NCI-H128 (cell line): ENCODE measurements at regions not wholly inside any gene's neighbourhood (a gene's known extent, or its start where the extent isn't known, plus 50 kb on each side); places are given as distances from the start of the nearest gene placed in this dataset.

Experiments
- DNase-seq: peaks from one replicate; lab custom pipeline; 2025; ENCODE audit not compliant: unreplicated experiment; lab: John Stamatoyannopoulos, UW

DNA sequence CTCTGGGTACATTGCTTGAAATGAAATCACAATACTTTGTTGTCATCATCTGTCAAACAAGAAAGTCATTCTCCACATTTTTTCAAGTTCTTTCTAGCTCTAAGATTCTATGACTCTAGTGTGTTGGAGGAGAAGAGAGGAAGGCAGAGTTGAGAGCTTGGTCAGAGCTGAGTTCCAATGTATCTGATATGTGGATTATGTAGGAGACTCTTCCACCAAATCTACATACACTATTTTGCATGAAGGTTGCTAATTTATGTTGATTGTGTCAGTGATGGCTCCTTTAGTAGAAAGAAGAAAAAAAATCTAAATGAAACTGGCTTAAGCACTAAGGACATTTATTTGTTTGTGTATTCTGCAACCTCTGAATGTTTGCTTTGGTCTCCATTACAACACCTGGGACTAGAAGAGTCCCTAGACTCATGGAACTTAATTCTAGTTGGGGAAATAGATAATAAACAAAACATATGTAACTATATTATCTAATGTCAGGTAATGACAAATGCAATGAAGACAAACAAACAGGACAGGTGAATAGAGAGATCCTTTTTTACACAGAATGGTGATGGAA, 691.9 kb downstream of the UQCRFS1 start:
- DNase-seq = no peak

DNA sequence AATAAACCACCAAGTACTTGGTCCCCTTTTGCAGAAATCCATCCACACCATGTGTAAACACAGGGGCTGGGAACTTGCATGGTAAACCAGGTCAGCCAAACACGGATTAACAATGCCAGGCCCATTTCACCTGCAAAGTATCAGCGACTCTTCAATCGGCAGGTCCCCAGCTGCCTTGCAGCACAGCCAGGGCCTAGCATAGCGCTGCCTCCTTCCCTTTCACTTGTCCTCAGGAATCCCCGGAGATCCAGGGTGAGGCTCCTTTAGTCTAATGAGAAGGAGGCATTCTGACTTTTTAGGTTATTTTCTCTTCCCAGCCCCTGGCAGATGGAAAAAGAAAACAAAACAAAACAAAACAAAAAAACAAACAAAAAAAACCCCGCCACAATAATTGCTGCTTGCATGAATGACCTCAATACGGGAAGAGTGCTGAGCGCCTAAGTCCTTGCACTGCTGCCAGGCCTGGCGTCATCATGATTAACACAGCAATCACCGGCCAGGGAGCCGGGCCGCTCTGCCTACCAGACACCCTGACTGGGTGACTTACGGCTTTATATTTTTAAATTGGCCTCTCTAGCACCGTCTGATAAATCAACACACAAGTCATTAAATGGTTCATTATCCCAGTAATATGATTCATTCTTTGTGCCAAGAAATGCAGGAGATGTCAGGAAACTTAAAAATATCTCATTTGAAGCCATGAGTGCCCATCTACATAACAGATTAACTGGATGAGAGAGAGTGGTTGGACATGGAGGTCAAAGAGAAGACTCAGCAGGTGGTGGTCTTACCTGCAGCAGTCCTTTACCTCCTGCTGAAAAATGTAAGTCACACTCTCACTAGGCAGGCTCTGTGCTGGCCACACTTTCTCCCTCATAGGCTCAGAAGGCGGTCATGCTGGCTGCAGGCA, 692.7 kb downstream of the UQCRFS1 start:
- no peak for DNase-seq

GRCh38 chr19:28519218-28519779, 693.7 kb downstream of the UQCRFS1 start:
- no peak for DNase-seq

DNA sequence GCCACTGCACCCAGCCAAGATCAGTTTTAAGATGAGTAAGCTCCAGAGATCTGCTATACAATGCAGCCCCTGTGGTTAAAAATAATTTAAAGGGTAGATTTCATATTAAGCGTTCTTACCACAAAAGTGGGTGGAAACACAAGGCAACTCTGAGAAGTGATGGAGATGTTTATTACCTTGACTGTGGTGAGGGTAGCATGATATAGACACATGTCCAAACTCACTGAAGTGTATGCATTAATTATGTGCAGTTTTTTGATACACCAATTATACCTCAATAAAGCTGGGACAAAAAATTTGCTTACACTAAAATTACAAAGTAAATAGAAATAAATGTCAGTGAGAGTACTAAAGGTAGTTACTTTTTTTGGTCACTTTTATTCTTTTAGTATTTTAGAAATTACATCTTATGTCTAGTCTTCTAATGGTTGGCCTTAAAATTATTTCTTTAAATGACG, 696.5 kb downstream of the UQCRFS1 start:
- DNase-seq = no peak

GRCh38 chr19:28514166-28514565, 698.8 kb downstream of the UQCRFS1 start:
- no peak for DNase-seq

DNA sequence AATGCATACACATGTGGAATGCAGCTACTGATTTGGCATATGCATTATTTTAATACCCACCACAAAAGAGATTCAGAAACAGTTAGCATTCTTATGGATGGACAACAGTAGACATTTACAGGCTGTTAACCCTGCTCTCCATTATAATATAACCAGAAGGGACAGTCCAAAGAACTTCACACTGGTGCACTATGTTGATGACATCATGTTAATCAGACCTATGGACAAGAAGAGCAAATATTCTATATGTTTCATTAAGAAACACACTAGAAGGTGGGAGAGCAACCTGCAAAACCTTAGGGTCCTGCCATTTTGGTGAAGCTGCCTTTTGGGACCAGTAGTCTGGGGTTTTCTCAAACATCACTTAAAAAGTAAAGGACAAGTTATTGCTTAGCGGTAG, 701.3 kb downstream of the UQCRFS1 start:
- DNase-seq = no peak

GRCh38 chr19:28509079-28509895, 703.7 kb downstream of the UQCRFS1 start:
- DNase-seq = no peak

DNA sequence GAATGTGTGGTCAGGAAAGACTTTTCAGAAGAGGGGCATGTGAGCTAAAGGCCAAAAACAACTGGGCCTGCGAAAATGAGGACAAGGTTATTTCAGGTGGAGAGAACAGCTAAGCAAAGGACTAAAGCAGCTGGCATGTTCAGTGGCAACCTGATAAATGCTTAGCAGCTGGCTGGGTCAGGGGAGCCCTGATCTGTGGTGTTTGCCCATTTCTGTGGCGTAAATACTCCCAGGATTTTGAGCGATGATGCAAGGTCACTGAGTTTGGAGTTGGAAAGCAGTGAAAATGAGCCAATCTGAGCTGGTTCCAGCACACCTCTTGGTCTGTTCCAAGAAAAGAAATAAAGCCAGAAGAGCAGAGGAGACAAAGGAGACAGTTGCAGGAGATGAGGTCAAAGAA, 704.3 kb downstream of the UQCRFS1 start:
- no peak for DNase-seq

DNA sequence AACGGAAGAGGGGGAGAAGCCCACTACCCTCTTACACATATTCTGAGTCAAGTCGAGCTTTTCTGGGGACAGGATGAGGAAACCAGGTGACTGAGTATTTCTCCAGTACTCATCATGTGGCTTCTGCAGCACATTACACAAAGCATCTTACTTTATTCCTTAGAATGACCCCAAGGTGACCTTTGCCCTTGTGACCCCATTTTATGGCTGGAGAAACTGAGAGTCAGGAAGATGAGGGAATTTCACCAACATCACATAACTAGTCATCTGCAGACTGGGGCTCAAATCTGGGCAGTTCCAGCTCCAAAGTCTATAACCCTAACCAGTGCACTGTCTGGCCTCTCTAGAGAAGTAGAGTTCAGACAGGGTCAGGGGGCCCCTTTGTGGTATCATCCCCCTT, 707.0 kb downstream of the UQCRFS1 start:
- DNase-seq = no peak

GRCh38 chr19:28505134-28505533, 707.8 kb downstream of the UQCRFS1 start:
- DNase-seq = no peak

DNA sequence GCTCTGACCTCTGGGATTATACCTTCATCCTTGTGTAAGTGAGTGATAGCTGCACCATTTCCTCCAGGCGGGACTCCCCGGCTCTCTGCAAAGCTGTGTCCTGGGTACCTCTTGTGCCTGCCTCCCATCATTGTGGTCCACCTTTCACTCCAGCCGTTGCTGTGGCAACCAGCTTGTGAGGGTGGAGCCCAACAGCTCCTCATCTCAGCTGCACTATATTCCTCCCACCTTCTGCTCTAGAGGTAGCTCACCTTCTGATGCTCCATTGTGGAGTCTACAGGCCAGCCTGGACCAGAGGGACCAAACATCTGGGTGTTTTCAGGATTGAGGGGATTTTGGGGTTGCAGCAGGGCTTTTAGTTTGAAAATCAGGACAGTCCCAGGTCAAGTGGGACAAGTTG, 708.2 kb downstream of the UQCRFS1 start:
- DNase-seq = no peak

DNA sequence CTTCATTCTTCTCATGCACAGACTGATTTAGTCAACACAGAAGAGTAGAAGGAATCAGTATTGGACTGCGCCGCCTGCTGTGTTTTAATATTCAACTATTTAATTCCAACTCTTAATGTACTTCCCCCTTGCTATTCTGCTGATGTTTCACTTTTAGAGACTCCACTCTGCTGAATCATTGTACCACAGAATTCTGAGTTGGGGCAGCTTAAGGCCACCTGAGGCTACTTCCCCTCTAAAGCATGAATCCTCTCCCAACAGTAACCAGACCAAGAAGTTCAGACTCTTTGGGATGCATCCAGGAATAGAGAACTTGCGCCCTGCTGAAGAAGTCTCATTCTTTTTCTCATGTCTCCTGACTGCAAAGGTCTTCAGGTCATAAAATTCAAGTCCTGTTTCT, 708.8 kb downstream of the UQCRFS1 start:
- DNase-seq = no peak

DNA sequence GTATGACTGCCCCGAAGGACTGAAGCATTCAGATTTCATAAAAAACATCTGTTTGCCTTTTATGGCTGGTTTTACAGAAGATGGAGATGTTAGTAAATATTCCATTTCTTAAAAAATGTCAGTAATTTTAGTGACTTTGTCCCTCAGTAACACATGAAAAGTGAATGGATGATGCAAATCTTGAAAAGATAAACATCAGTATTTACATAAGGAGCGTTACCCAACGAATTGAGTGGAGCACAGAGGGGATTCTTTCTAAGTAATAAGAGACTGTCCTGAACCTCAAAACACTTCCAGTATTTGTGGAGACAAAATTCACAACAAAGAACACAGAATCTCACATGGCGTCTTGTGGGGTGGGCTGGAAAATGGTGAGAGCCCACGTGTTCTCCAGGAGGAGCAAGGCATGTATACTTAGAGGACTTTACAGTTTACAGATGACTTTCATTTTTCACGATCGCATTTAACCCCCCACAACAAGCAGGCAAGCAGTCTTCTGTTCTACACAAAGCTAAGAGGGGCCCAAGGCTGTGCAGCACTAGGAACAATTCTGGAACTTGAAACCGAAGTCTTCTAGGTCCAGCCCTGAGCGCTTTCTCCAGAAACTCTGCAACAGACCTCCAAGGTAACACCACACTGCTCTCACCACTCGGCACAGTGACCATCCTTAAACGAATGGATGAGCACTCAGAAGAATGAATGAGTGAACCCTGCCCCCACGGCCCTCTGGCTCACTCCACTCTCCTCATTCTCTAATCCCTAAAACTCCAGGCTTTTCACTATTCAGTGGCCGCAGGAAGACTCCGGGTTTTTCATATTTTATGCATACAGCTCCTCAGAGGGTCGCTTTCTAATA, 709.8 kb downstream of the UQCRFS1 start:
- no peak for DNase-seq

- DNase-seq = no peak
Observed at GRCh38 chr19:28501976-28502375, 711.0 kb downstream of the UQCRFS1 start.

- DNase-seq = no peak
Observed at GRCh38 chr19:28500982-28501630, 711.8 kb downstream of the UQCRFS1 start.

- DNase-seq = no peak
Observed at GRCh38 chr19:28500296-28500695, 712.7 kb downstream of the UQCRFS1 start.

DNA sequence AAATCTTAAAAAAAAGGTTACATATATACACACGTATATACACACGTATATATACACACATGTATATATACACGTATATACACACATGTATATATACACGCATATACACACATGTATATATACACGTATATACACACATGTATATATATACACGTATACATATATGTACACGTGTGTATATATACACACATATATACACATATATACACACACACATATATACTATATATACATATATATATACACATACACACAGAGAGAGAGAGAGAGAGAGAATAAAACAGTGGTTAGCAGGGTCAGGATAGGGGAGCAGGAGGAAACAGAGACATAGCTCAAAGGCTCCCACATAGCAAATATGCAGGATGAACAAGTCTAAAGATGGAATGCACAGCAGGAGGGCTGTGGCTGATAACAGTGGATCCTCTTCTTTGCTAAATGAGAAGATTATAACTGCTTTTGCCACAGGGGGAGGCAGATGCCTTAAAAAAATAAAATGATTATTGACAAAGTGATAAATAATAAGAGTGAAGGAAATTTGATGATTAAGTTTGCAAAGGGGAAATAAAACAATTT, 714.5 kb downstream of the UQCRFS1 start:
- no peak for DNase-seq

DNA sequence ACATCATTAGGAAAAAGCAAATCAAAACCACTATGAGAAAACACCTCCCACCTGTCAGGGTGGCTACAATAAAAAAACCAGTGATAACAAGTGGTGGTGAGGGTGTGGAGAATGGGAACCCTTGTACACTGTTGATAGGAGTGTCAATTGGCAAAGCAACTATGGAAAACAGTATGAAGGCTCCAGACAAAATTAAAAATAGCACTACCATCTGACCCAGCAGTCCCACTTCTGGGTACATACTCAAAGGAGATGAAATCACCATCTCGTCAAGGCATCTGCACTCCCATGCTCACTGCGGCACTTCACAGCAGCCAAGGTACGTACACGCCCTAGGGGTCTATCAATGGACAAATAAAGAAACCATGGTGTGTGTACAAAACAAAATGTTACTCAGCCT, 715.1 kb downstream of the UQCRFS1 start:
- no peak for DNase-seq

- DNase-seq = no peak
Observed at GRCh38 chr19:28497137-28497536, 715.8 kb downstream of the UQCRFS1 start.

DNA sequence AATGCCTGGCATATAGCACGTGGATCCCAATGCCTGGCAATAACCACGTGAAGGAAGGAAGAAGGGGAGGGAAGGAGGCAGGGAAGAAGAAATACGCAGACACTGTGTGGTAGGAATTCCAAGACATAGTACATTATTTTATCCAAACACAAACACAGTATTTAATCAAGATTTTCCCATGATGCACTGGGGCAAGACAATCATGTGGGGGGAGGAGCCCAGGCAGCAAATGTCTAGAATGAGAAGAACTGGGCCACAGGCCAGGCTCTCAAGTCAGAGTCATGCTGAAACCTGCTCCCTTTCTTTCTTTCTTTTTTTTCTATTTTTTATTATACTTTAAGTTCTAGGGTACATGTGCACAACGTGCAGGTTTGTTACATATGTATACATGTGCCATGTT, 717.9 kb downstream of the UQCRFS1 start:
- DNase-seq = no peak
